Activated CD4-positive, alpha-beta T cell treated with anti-CD3 and anti-CD28 coated beads for 48 hours (primary cell): ENCODE measurements at regions not wholly inside any gene's neighbourhood (a gene's known extent, or its start where the extent isn't known, plus 50 kb on each side); places are given as distances from the start of the nearest gene placed in this dataset.

Experiments used
- DNase-seq: peaks from one replicate; pipeline ENCODE4 v3.0.0-alpha.2; 2020

DNA sequence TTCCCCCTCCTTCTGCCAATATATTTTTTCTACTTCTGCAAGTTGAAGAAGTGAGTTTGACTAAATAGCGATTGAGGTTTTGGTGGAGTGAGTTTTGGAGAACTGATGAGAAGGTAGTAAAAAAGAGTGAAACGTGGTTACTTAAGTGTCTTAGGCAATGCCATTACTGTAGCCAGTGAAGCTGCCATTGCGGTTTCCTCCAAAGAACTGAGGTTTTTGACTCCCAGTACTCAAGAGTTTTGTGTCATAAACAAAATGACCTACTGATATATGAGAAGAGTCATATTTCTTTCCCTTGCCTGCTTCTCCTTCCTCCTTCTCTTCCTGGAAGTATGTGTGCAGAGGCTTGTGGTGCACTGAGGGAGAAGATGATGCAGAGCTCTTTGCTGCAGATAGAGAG, 554.5 kb upstream of the MAP3K7 start:
- DNase-seq: no peak

DNA sequence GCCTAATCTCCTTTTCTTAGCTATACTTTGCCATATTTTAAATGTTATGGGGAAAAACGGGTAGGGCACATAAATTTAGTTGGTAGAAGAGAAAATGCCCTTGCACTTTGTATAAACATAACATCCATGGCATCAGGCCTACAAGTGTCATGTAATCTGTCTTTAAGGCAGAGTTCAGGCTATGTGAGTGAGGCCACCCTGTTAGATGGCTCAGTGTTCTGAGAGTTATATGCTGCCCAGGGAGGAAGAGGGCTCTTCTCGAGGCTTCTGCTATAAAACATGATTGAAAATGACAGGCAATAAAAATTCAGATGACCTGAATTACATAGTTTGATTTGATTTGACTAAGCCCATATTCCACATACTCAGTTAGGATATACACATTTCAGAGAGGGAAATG, 553.6 kb upstream of the MAP3K7 start:
- no peak for DNase-seq

DNA sequence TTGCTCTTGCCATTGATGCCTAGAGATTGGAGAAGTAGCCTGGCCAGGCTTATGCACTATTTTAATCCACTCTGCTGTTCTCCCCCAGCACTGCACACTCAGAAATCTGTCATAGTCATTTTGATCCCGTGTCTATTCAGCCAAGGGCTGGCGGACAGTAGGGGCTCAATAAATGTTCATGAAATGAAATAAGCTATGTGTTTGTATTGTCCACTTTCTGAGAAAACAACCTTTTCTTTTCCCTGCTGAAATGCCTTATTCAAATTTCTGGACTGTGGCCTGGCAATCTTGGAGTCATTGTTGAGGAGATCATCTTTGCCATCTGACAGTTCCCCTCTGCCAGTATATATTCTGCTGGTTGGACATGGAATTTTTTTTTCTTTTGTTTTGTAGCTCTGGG, 550.4 kb upstream of the MAP3K7 start:
- DNase-seq: no peak

GRCh38 chr6:91135406-91136103, 548.7 kb upstream of the MAP3K7 start:
- no peak for DNase-seq

DNA sequence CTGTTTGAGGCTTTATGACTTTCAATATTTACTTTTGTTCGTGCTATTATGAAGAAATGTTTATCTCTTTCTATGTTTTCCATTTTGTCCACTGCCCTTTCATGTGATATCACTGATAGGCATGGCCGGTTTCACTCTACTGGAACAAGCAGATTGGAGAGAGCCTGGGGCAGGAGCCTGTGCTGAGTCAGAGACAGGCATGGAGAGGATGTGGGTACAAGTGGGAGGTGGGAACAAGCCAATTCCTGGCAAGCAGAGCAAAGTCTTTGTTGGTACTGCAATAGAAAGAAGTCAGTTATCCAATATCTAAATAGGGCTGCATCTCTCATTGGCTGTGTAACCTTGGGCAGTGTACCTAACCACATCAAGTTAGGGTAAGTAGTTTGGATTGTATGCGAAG, 545.6 kb upstream of the MAP3K7 start:
- DNase-seq: no peak

DNA sequence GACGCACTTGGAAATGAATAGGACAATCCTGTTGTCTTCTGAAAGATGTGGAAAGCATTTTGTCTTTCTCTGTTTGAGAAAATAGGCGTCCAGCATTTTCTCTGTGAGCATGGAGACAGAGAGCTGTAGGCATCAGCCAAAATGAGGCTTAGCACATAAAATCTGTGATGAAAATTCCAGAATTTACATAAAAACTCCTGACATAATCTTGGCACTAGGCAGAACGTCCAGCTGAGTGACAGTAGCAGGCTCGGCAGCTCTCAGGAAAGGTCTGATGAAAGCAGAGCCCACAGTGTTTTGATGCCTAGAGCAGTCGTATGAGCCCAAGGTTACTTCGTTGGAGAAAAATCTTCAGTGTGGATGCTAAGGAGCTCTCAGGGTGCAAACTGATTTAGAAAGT, 543.3 kb upstream of the MAP3K7 start:
- no peak for DNase-seq

- no peak for DNase-seq
These were observed 540.9 kb upstream of the MAP3K7 start for GRCh38 chr6:91127752-91128151.

- DNase-seq: no peak
These were observed 540.0 kb upstream of the MAP3K7 start for GRCh38 chr6:91126876-91127275.

GRCh38 chr6:91117550-91117949, 530.7 kb upstream of the MAP3K7 start:
- no peak for DNase-seq

DNA sequence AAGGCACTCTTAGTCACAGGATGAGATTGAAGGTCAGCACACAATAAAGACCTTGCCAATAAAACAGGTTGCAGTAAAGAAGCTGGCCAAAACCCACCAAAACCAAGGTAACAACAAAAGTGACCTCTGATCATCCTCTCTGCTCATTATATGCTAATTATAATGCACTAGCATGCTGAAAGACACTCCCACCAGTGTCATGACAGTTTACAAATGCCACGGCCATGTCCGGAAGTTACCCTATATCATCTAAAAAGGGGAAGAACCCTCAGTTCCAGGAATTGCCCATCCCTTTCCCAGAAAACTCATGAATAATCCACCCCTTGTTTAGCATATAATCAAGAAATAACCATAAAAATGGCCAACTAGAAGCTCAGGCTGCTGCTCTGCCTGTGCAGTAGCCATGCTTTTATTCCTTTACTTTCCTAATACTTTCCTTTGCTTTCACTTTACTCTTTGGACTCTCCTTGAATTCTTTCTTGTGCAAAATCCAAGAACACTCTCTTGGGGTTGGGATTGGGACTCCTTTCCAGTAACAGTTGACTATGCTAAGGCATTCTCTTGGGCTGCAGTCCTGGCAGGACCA, 527.3 kb upstream of the MAP3K7 start:
- no peak for DNase-seq

GRCh38 chr6:91106083-91106482, 519.2 kb upstream of the MAP3K7 start:
- no peak for DNase-seq

DNA sequence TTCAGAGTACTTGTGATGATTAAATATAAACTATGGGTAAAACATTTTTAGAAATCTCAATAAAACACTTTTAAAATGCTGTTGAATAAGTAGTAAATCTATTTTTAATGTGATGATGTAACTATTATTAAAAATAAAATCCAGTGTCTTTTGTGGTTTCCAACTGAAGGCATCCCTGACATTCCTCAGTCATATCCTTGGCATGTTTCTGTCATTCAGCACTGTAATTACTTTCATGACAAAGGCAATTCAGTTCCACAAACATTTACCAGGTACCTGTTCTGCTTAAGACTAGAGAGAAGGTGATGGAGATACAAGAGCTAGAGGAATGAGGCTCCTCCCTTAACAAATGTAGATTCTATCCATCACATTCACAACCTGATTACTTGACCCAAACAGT, 518.7 kb upstream of the MAP3K7 start:
- no peak for DNase-seq

- DNase-seq: no peak
These were observed 512.6 kb upstream of the MAP3K7 start for GRCh38 chr6:91099479-91099878.

GRCh38 chr6:91098006-91098405, 511.1 kb upstream of the MAP3K7 start:
- DNase-seq: no peak

GRCh38 chr6:91097364-91097763, 510.5 kb upstream of the MAP3K7 start:
- DNase-seq: no peak

DNA sequence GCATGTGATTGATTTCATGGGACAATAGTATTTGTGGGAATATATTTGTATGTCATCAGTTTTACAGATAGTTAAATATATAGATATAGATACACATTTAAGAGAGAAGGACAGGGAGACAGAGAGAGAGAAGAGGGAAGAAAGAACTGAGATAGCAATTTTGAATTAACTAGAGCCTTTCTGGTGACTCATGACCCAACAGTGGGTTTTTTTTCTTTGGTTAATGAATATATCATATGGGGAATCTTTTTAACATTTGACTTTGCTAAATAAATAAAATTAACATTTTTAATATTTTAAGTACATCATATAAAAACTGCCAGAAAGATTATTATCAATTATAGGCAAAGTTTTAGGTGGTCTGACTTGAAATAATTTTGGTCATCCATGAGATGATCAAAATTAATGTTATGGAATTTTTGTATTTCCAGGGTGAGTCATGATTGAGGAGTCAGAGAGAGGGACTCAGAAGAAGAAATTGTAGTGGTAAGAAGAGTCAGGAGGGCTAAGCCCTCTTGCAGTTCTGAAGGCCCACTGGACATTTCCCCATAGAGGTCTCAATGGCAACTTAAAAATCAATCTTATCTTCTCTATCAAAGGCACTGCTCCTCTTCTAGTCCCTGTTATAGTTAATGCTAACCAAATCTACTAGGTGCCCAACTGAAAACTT, 508.1 kb upstream of the MAP3K7 start:
- no peak for DNase-seq

- no peak for DNase-seq
These were observed 507.5 kb upstream of the MAP3K7 start for GRCh38 chr6:91094341-91094740.

DNA sequence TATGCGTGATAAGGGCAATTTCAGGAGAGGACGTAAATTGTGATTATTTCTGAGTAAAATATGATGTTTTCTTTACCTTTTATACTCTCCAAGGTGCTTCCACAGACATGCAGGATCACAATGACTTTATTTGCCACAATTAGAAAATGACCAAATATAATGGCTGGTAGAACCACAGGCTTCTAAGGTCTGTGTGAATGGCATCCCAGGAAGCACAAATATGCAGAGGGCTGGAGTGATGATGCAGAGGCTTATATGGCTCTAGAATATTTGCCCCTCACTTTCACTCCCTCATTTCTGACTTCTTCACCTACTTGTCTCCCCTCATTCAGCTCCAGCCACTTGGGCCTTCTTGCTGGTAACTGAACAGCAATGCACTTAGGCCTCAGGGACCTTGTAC, 502.1 kb upstream of the MAP3K7 start:
- no peak for DNase-seq

GRCh38 chr6:91088515-91088914, 501.6 kb upstream of the MAP3K7 start:
- no peak for DNase-seq

- DNase-seq: no peak
These were observed 501.0 kb upstream of the MAP3K7 start for GRCh38 chr6:91087908-91088307.

GRCh38 chr6:91083211-91083610, 496.3 kb upstream of the MAP3K7 start:
- no peak for DNase-seq

DNA sequence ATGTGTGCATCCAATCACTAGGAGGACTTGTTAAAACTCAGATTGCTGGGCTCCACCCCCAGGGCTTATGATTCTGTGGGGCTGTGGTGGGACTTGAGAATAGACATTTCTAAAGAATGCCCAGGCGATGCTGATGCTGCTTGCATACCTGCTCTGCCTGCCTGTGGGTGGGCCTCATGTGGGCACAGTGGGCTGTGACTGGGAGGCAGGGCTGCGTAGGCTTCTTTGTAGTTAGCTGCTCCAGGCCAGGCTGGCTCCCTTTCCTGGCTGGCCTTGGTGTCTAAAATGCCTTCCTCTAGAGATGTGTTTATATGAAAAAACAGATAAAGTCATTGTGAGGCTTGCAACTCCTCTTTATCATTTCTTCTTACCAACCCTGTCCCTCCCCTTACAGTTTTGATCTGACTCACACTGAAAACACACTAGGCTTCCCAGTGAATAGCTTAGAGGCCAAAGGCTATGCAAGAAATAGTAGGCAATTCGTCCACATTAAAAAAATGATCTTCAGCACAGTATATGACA, 495.5 kb upstream of the MAP3K7 start:
- no peak for DNase-seq

DNA sequence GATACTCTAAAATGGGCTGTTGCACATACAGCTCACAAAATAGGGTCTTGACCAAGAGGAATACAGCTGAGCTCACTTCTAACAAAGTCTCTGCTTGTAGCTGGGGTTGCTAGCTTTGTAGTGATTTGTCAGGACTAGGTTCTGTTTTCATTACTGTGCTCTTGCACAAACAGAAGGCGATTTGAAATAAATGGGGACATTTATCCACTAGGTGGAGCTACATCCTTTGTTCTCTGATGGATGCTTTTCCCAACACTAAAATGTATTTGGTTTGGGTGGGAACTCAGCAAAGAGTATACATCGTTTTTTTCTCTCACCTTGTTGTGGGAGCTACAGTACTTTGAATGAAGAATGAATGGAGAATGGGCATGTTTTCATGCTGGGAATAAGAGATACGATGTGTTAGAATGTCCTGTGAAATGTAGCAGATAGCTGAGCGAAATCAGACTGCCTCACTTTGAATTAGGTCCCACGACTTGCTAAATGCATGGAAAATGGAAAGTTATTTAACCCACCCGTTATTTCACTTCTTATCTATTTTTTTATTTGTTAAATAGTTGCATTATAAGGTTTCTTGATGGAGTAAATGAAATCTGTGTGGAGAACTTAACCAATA, 494.7 kb upstream of the MAP3K7 start:
- DNase-seq: no peak

GRCh38 chr6:91080871-91081270, 494.0 kb upstream of the MAP3K7 start:
- DNase-seq: no peak
